ENCODE measurements at regions not wholly inside any gene's neighbourhood (a gene's known extent, or its start where the extent isn't known, plus 50 kb on each side); places are given as distances from the start of the nearest gene placed in this dataset.

GRCh38 chr7:50206453-50207250, 97.9 kb upstream of the IKZF1 start:
- Histone ChIP-seq H3K79me2 (ENCODE audit: control insufficient read depth, insufficient read depth, low read length) (no peaks in the 10 kb centered on the region), H3K36me3 (ENCODE audit: control insufficient read depth in 2 of 2, insufficient read depth in 2 of 2, low read length in 1 of 2) (no peaks in the 10 kb centered on the region), H3K4me2 (ENCODE audit: control insufficient read depth, insufficient read depth) (no peak overlapping the region), H3K9ac (ENCODE audit: control insufficient read depth, insufficient read depth, low read length) (no peak overlapping the region), H3K4me3 (no peak overlapping the region), H3K27ac (ENCODE audit: control insufficient read depth, insufficient read depth) (no peak overlapping the region), H3K9me3 (replicated peaks; ENCODE audit: control insufficient read depth, insufficient read depth, low read length) (no peaks in the 10 kb centered on the region; the same call in 2 of the 3 replicates), H4K20me1 (ENCODE audit: control insufficient read depth, insufficient read depth) (no peaks in the 10 kb centered on the region), H3K27me3 (replicated peaks in 1 of 2; ENCODE audit: control insufficient read depth in 2 of 2, insufficient read depth in 2 of 2, low read length in 1 of 2) (no peaks in the 10 kb centered on the region), H3K4me1 (ENCODE audit: control insufficient read depth, insufficient read depth, low read length) (no peaks in the 10 kb centered on the region), H2AFZ (ENCODE audit: control insufficient read depth, low read depth, low read length) (no peak overlapping the region)
- no peak for FAIRE-seq
- ATAC-seq, result no peak
- BruUV-seq (replicated peaks), result no TSS peak
- POLR2A ChIA-PET, result interaction anchor here (1.0 to 2.1 kb wide), 4 partner anchors 61 to 162 kb away, joined by 3 to 9 read pairs (median 4); no protein-coding TSS in a partner anchor
- no peak for DNase-seq (ENCODE audit: low read depth, low spot score)
- CTCF ChIA-PET, result interaction anchor here (0.7 to 10.3 kb wide), 38 partner anchors 10 to 427 kb away, joined by 3 to 257 read pairs (median 6); no protein-coding TSS in a partner anchor
- 59% methylated on average over 19 of the region's 21 CpGs for WGBS (ENCODE audit: insufficient coverage, insufficient replicate concordance, low lambda C conversion rate, missing lambda C conversion rate)
- RAD21 ChIA-PET (ENCODE audit: unreplicated experiment), result interaction anchor here (0.6 to 6.8 kb wide), 16 partner anchors 53 to 210 kb away, joined by 3 to 135 read pairs (median 5); no protein-coding TSS in a partner anchor
- SMC1A ChIA-PET (ENCODE audit: uncharacterized antibody, unreplicated experiment), result interaction anchor here (0.7 to 16.6 kb wide), 24 partner anchors 24 to 240 kb away, joined by 3 to 274 read pairs (median 6); partner anchors contain the start of gene IKZF1
- intact Hi-C loops (cut with micrococcal nuclease; ENCODE audit: unreplicated experiment), result loop anchor here (10.0 kb wide), 1 partner anchor 428 kb away; no protein-coding TSS in a partner anchor
- TF ChIP-seq ASH2L (IDR thresholded peaks at IDR 0.05; ENCODE audit: borderline replicate concordance, low read depth) (no peak), E2F8 (IDR thresholded peaks at IDR 0.05; ENCODE audit: low read depth, partially characterized antibody) (no peak)
- in situ Hi-C loops (cut with MboI), result loop anchor here (10.0 kb wide), 2 partner anchors 208 to 948 kb away; no protein-coding TSS in a partner anchor

Data from GM12878 (cell line).